Keratinocyte (primary cell): ENCODE measurements at regions not wholly inside any gene's neighbourhood (a gene's known extent, or its start where the extent isn't known, plus 50 kb on each side); places are given as distances from the start of the nearest gene placed in this dataset.

Experiments used
- DNase-seq: peaks from one replicate; pipeline ENCODE4 v3.0.0-alpha.2; 2011; ENCODE audit warnings: low read depth, missing footprints, low spot score
- FAIRE-seq: peaks from 2 replicates; lab custom pipeline; 2011; peaks lifted over from hg19 to GRCh38; lab: Jason Lieb, UNC
- H2AFZ ChIP-seq: 2 replicates; pipeline ENCODE4 v1.6.0; 2012; ENCODE audit warnings: low read length, control low read depth, inconsistent platforms; ENCODE audit not compliant: control insufficient read depth
- H3K27ac ChIP-seq: 2 replicates; pipeline ENCODE4 v1.5.1; 2011; ENCODE audit warnings: low read length; ENCODE audit not compliant: control insufficient read depth, insufficient read depth
- H3K27me3 ChIP-seq: 3 replicates; pipeline ENCODE4 v1.6.0; 2011; ENCODE audit warnings: low read length; ENCODE audit not compliant: control insufficient read depth, insufficient read depth; ENCODE audit errors: extremely low read depth
- H3K36me3 ChIP-seq, 2 experiments: 2 replicates in 1 of 2; 3 replicates in 1 of 2; pipeline ENCODE4 v1.5.1; 2011; ENCODE audit warnings: low read length in 2 of 2, mild to moderate bottlenecking in 1 of 2; ENCODE audit not compliant: control insufficient read depth in 2 of 2, insufficient read depth in 2 of 2; ENCODE audit errors: extremely low read depth in 1 of 2
- H3K4me1 ChIP-seq: 3 replicates; pipeline ENCODE4 v1.5.1; 2011; ENCODE audit warnings: low read length; ENCODE audit not compliant: control insufficient read depth, insufficient read depth; ENCODE audit errors: extremely low read depth
- H3K4me2 ChIP-seq: 3 replicates; pipeline ENCODE4 v1.6.0; 2011; ENCODE audit warnings: low read depth, low read length; ENCODE audit not compliant: control insufficient read depth, insufficient read depth; ENCODE audit errors: extremely low read depth
- H3K4me3 ChIP-seq, 3 experiments: fragments of 200-600 bp in 1 of 3; sonication (generic) in 1 of 3; 2 replicates in 2 of 3; 3 replicates in 1 of 3; pipeline ENCODE4 v1.5.1; 2011 to 2016; ENCODE audit warnings: low read length in 3 of 3, mild to moderate bottlenecking in 3 of 3, control low read depth in 2 of 3, inconsistent platforms in 1 of 3, low read depth in 1 of 3, mixed read lengths in 1 of 3, mixed run types in 1 of 3, moderate library complexity in 1 of 3; ENCODE audit not compliant: control insufficient read depth in 2 of 3, insufficient read depth in 2 of 3; ENCODE audit errors: extremely low read depth in 1 of 3
- H3K79me2 ChIP-seq: 2 replicates; pipeline ENCODE4 v1.6.0; 2012; ENCODE audit warnings: low read length; ENCODE audit not compliant: control insufficient read depth, insufficient read depth
- H3K9ac ChIP-seq: 3 replicates; pipeline ENCODE4 v1.6.0; 2011; ENCODE audit warnings: low read length; ENCODE audit not compliant: control insufficient read depth, insufficient read depth; ENCODE audit errors: extremely low read depth
- H3K9me1 ChIP-seq: 3 replicates; pipeline ENCODE4 v1.6.0; 2011; ENCODE audit warnings: low read length; ENCODE audit not compliant: control insufficient read depth, insufficient read depth; ENCODE audit errors: extremely low read depth
- H3K9me3 ChIP-seq: 2 replicates; pipeline ENCODE4 v1.5.1; 2012; ENCODE audit warnings: low read depth, low read length; ENCODE audit not compliant: control insufficient read depth
- H4K20me1 ChIP-seq: 3 replicates; pipeline ENCODE4 v1.6.0; 2011; ENCODE audit warnings: low read length; ENCODE audit not compliant: control insufficient read depth, insufficient read depth; ENCODE audit errors: extremely low read depth
- EZH2 ChIP-seq: IDR thresholded peaks from one replicate; pipeline ENCODE4 v1.6.1; 2012; ENCODE audit warnings: inconsistent platforms, mild to moderate bottlenecking, low read length, moderate library complexity
- dilution Hi-C: fragments of 300-500 bp; cut with MboI; formaldehyde crosslinking; loops from one replicate; pipeline ENCODE4 v1.7.0; 2020; ENCODE audit warnings: low sequenced_read_pairs; ENCODE audit not compliant: extremely low pct_ligation_motif_present
- TF ChIP-seq, protein P1 (sequence below), 3 experiments: IDR thresholded peaks in 1 of 3; conservative IDR thresholded peaks in 1 of 3; optimal IDR thresholded peaks in 1 of 3; 2 replicates in 2 of 3; 3 replicates in 1 of 3; pipeline versions ENCODE3 to v1.5.1; 2011; ENCODE audit warnings: low read length in 3 of 3, mild to moderate bottlenecking in 3 of 3, moderate library complexity in 2 of 3, control low read depth in 1 of 3, inconsistent platforms in 1 of 3; ENCODE audit not compliant: insufficient read depth in 2 of 3; ENCODE audit errors: extremely low read depth in 1 of 3

DNA sequence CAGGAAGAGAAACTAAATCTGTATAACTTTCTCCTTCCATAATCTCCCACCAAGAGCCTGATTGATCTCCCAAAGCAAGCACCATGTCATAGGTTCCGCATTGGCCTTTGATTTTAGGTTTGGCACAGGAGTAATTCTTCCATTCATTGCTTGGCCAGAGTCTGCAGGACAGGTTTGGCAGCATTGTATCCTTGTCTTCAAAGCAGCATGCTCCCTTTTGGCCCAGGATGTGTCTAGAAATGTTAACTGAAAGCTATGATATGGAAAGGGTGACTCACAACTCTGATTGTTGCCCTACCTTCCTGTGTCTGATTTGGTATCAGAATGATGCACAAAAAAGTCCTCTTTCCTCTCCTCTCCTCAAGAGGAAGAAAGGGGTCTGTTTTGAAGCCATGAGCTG is 824.3 kb upstream of the PRMT6 start:
- H3K79me2 ChIP-seq: no peaks in the 10 kb centered on the region
- peaks cover 4% of the 10 kb centered on the region for H3K4me1 ChIP-seq
- no peak overlapping the region for H3K4me3 ChIP-seq
- H3K4me2 ChIP-seq: no peak overlapping the region
- no peaks in the 10 kb centered on the region for H3K27me3 ChIP-seq
- no peaks in the 10 kb centered on the region for H3K36me3 ChIP-seq
- DNase-seq: peak; percentile 7
- dilution Hi-C loops: no loop called here
- H4K20me1 ChIP-seq: no peaks in the 10 kb centered on the region
- no peak overlapping the region for H2AFZ ChIP-seq
- FAIRE-seq: no peak
- H3K9me1 ChIP-seq: no peaks in the 10 kb centered on the region
- H3K9me3 ChIP-seq: no peaks in the 10 kb centered on the region
- TF ChIP-seq, protein P1, sequence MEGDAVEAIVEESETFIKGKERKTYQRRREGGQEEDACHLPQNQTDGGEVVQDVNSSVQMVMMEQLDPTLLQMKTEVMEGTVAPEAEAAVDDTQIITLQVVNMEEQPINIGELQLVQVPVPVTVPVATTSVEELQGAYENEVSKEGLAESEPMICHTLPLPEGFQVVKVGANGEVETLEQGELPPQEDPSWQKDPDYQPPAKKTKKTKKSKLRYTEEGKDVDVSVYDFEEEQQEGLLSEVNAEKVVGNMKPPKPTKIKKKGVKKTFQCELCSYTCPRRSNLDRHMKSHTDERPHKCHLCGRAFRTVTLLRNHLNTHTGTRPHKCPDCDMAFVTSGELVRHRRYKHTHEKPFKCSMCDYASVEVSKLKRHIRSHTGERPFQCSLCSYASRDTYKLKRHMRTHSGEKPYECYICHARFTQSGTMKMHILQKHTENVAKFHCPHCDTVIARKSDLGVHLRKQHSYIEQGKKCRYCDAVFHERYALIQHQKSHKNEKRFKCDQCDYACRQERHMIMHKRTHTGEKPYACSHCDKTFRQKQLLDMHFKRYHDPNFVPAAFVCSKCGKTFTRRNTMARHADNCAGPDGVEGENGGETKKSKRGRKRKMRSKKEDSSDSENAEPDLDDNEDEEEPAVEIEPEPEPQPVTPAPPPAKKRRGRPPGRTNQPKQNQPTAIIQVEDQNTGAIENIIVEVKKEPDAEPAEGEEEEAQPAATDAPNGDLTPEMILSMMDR (optimal IDR thresholded peaks at IDR 0.05 in 1 of 3, IDR thresholded peaks at IDR 0.05 in 1 of 3, conservative IDR thresholded peaks at IDR 0.05 in 1 of 3; ENCODE audit: extremely low read depth in 1 of 3, insufficient read depth in 2 of 3, low read length in 3 of 3): no peak
- TF ChIP-seq EZH2: no peak
- H3K9ac ChIP-seq: no peak overlapping the region
- no peak overlapping the region for H3K27ac ChIP-seq

DNA sequence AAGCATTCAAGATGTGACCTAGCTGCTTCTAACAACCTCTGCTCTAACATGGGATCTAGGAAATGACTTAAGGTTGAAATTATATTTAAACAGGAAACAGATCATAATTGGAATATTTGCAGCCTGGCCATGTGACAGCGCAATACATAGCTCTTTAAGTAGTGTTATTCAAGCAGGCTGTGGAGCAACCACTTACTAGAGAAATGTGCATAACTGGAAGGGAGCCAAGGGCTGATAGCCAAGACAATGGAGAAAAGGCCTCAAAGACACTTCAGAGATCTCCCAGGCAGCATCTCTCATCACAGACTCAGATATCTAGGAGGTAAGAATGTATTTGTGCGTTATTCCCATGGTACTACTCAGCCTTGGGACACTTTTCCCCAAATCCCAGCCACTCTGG is 823.0 kb upstream of the PRMT6 start:
- H3K27ac ChIP-seq: no peak overlapping the region
- H3K9me3 ChIP-seq: no peaks in the 10 kb centered on the region
- TF ChIP-seq, protein P1 (optimal IDR thresholded peaks at IDR 0.05 in 1 of 3, IDR thresholded peaks at IDR 0.05 in 1 of 3, conservative IDR thresholded peaks at IDR 0.05 in 1 of 3; ENCODE audit: extremely low read depth in 1 of 3, insufficient read depth in 2 of 3, low read length in 3 of 3): no peak
- TF ChIP-seq EZH2: no peak
- no peaks in the 10 kb centered on the region for H4K20me1 ChIP-seq
- no peak overlapping the region for H2AFZ ChIP-seq
- no peak overlapping the region for H3K4me3 ChIP-seq
- dilution Hi-C loops: no loop called here
- FAIRE-seq (no peak), DNase-seq (no peak)
- H3K9ac ChIP-seq: no peak overlapping the region
- no peak overlapping the region for H3K4me2 ChIP-seq
- H3K9me1 ChIP-seq: no peaks in the 10 kb centered on the region
- peaks cover 4% of the 10 kb centered on the region for H3K4me1 ChIP-seq
- H3K27me3 ChIP-seq: no peaks in the 10 kb centered on the region
- no peaks in the 10 kb centered on the region for H3K36me3 ChIP-seq
- H3K79me2 ChIP-seq: no peaks in the 10 kb centered on the region
